Activated T-cell treated with anti-CD3 and anti-CD28 coated beads, Interleukin-2, amount 50 U/mL, for 1 hour (primary cell): ENCODE measurements at regions not wholly inside any gene's neighbourhood (a gene's known extent, or its start where the extent isn't known, plus 50 kb on each side); places are given as distances from the start of the nearest gene placed in this dataset.
"Not testable (repeated sequence)": the region's sequence is repeated elsewhere in the genome, so short reads cannot be mapped to it uniquely, and the experiment has no call there.

Source experiments
- DNase-seq: peaks from one replicate; pipeline ENCODE4 v3.0.0-alpha.2; 2020

DNA sequence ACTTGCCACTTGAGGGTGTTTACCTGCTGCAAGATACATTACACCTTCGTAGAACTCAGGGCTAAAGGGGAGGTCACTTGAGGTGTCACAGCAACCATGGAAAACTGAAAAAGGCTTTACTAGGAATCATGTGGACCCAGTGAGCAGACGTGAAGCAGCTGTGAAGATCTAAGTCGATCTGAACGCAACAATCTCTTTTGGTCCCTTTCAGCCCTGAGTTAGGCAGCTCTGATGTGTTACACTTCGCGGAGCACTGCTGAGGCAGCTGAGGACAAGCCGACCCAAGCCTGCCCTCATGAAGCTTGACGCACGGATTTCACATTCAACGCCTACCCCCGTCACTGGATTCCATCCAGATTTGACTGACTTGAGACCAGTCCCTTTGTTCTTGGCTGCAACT, 75.8 kb upstream of the NPAS2 start:
- no peak for DNase-seq

- no peak for DNase-seq
These were observed 75.3 kb upstream of the NPAS2 start for GRCh38 chr2:100744589-100744988.

- DNase-seq: no peak
These were observed 74.3 kb upstream of the NPAS2 start for GRCh38 chr2:100745604-100746003.

DNA sequence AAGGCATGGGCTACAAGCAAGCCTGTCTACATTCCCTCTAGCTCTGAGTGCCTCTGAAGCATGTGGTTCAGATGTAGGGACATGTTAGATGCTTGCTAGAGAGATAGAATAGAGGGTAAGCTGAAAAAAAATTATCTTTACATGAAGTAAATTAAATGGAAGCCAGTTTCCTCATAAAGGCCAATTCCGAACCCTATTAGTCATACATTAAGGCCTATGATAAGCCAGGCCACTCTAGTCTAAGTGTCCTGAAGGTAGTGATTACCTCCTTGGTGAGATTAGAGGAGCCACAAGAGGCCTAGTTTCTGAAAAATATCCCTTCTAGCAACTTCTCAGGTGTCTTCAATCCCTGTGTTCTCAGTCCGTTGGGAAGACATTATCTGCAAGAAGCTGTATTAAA, 72.4 kb upstream of the NPAS2 start:
- no peak for DNase-seq

DNA sequence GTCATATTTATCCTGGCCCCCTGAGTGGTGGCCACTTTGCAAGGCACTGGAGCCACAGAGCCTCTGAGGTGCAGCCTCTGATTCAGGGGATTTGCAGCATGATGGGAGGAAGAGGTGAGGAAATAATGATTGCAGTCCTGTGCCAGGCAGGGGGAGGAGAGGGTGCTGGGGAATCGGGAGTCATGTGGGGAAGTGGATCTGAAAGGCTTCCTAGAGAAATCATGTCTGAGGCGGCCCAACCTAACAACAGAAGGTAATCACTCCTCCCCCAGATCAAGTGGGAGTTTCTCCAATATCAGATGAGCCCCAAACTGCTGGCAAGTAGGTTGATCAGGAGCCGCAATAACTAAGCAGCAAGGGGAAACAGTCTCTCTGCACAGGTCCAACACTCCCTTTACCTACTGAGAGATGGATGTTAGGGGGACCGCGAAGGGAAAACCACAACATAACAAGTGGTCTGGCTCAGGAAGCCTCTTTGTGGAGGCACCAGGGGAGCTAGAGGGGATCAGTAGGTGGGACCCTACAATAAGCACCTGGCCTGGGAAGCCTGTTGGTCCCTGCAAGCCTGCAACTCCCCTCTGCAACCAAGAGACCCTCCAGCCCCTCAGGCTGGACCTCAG, 71.8 kb upstream of the NPAS2 start:
- DNase-seq: no peak

DNA sequence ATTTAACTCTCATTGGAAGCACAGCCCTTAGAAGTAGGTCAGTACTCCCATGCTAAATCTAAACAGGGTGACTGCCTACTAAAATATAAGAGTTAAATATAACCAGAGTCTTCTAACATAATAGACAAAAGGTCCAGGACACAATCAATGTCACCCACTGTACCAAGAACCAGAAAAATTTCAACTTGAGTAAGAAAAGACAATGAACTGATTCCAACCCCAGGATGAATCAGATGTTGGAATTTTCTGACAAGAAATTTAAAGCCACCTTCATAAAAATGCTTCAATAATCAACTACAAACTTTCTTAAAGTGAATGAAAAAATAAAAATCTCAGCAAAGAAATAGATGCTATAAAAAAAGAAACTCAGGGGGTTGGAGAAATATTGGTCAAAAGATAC, 71.3 kb upstream of the NPAS2 start:
- no peak for DNase-seq

DNA sequence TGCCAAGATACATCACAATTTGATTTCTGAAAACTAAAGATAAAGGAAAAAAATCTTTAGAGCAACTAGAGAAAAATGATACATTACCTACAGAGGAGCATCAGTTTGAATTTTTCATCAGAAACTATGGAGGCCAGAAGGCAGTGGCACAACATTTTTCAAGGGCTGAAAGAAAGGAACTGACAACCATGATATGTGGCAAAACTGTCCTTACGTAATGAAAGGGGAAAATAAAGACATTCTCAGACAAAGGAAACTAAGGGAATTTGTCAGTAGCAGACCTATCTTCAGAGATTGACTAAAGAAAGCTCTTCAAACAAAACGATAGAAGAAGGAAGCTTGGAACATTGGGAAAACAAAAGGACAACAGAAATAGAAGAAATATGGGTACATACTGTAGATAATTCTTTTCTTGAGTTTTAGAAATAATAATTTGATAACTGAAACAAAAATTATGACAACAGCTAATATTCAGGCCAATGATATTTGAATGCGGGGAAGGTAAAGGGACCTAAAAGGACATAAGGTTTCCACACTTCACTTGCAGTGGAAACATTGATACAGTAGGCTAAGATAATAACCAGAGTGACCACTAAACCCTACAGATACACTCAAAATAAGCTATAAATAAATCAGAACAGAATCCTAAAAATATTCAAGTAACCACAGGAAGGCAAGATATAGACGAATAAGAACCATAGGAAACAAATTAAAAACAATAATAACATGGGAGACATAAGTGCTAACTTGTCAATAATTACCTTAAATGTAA, 70.0 kb upstream of the NPAS2 start:
- no peak for DNase-seq

- DNase-seq: not testable (repeated sequence)
These were observed 67.9 kb upstream of the NPAS2 start for GRCh38 chr2:100751871-100752625.

- no peak for DNase-seq
These were observed 67.2 kb upstream of the NPAS2 start for GRCh38 chr2:100752628-100753333.

- no peak for DNase-seq
These were observed 66.5 kb upstream of the NPAS2 start for GRCh38 chr2:100753444-100753843.

- DNase-seq: no peak
These were observed 66.1 kb upstream of the NPAS2 start for GRCh38 chr2:100753881-100754280.

- no peak for DNase-seq
These were observed 65.0 kb upstream of the NPAS2 start for GRCh38 chr2:100754951-100755350.

GRCh38 chr2:100755441-100755840, 64.5 kb upstream of the NPAS2 start:
- DNase-seq: no peak

DNA sequence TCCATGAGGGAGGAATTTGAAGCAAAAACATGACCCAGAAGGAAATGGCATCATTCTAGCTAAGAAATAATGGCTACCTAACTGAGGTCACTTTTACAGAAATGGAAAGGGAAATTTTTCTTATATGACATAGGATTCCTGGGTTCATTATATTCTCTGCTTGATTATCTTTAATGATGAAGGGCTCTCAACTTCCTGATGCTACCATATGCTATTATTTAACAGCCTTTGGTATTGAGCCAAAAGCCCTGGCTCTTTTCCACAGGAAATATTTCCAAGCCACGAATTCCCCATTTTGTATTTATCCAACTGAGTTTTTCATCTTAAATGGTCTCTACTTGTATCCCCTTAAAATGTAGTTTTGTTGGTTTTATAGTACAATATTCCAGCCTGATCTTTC, 63.2 kb upstream of the NPAS2 start:
- DNase-seq: no peak

DNA sequence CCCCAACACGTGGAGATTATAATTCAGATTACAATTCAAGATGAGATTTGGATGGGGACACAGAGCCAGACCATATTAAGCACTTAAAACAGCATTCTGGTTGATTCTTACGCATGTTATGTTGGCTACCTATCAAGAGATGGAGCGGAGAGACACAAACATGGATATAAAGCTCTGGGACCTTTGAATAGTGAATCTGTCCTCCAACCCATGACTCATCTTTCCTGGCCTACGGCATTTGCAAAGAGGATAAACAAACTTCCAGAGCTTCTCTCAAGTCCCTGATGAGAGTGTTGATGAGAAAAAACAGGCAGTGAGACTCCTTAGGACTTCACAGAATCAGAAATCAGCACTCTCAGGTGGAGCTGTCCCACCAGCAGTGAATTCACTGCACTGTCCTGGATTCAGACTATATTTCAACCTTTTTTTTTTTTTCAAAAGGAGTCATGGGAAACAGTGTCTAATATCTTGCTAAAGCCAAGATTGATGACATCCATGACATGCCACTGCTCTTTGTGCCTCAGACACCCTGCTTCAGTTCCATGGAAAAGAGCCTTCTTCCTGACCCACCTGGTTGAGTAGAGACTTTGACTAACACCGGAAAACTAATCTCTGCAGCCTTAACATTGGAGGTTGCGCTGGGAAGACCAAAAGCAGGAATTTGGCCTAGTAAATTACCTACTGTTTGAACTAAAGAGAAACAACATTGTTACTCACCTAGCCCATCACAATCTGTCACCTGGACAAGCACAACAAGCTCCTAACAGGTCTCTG, 62.1 kb upstream of the NPAS2 start:
- DNase-seq: no peak

GRCh38 chr2:100759901-100760300, 60.0 kb upstream of the NPAS2 start:
- no peak for DNase-seq

- no peak for DNase-seq
These were observed 58.6 kb upstream of the NPAS2 start for GRCh38 chr2:100761365-100761764.

GRCh38 chr2:100764430-100764829, 55.5 kb upstream of the NPAS2 start:
- DNase-seq: no peak

GRCh38 chr2:100765481-100765880, 54.5 kb upstream of the NPAS2 start:
- DNase-seq: no peak

DNA sequence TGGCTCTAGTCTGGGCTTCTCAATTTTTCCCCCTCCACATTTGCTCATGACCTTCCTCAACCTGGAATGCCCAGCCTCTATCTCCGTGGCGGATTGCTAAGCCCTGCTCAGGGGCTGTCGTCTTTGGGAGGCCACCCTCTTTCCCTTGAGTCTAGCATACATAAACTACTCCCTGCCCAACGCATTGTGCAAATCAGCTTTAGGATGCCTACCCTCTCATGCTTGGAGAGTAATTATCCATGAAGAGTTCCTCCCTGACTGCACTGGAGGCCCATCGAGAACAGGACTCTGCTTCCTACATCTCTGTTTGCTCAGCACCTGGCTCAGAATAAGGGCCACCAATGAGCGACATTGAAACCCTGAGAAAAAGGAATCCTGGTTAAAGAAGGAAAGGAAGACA, 53.7 kb upstream of the NPAS2 start:
- DNase-seq: no peak

DNA sequence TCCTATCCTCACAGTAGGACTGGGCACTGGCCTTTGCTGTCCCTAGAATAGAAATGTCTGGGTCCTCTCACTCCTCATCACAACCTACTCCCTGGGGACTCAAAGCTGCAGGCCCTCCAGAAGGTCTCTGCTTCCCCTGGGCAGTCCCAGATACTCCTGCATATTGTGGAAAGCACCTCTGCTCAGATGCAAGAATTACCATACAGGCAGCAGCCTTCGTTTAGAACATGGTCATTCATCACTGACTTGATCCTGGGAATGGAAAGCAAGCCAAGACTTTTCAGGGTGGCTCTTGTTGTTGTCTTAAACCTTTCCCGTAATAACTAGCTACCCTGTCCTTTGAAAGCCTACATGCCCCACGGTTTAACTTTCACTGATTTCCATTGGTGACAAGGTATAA, 53.1 kb upstream of the NPAS2 start:
- DNase-seq: no peak

DNA sequence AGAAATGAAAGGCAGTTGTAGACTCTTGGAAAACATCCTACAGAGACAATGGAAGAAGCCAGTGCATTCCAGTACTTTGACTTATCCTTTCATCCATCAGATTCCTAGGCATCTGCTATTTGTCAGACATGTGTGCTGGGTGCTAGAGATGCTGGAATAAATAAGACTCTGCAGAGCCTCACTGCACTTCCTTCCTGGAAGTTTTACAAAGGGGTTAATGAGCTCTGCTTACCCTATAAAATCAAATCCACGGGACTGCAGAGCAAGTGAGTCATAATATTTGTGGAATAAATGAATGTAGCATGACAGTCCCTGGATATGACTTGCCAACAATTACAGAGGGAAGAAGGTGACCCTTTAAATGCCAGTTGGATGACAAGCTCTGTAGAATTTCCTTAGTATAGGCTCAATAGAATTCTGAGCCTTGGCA, 52.7 kb upstream of the NPAS2 start:
- DNase-seq: no peak
